HG03175 (cell line): ENCODE measurements at regions not wholly inside any gene's neighbourhood (a gene's known extent, or its start where the extent isn't known, plus 50 kb on each side); places are given as distances from the start of the nearest gene placed in this dataset.
A peak's percentile ranks its signal among the peaks of the same experiment; 100 is the strongest.

Experiments
- ATAC-seq: cut with Tn5 transposase; IDR thresholded peaks from one replicate; pipeline ENCODE4 v1.9.1; 2021; ENCODE audit warnings: mild to moderate bottlenecking, moderate library complexity; ENCODE audit not compliant: unreplicated experiment

DNA sequence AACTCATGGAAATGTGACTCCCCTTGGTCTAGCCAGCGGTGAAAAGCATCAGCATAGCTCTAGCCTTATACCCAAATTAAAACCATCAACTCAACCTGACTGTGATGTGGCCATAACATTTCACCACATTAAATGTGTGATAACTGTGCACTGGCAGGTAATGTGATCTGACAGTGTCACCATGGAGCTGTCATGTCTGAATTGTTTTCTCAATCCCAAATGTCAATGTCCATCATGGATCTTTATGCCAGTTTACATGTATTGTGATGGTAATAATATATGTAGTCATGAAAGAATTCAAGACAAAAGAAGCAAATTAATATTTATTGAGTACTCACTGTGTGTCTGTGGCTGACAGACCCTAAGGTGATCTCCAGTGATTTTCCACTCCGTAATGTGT, 213.4 kb upstream of the EOMES start:
- no peak for ATAC-seq

DNA sequence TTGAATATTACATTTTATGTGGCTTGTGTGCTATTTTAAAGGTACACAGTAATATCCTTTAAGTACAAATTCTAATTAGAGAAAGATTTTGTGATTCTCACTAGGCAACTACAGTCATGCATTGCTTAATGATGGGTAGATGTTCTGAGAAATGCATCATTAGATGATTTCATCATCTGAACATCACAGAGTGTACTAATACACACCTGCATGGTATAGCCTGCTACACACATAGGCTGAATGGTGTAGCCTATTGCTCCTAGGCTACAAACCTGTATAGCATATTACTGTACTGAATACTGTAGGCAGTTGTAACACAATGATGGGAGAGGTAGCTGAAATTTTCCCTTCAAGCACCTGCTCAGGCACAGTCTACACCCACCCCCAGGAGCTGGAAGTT, 217.4 kb upstream of the EOMES start:
- no peak for ATAC-seq

DNA sequence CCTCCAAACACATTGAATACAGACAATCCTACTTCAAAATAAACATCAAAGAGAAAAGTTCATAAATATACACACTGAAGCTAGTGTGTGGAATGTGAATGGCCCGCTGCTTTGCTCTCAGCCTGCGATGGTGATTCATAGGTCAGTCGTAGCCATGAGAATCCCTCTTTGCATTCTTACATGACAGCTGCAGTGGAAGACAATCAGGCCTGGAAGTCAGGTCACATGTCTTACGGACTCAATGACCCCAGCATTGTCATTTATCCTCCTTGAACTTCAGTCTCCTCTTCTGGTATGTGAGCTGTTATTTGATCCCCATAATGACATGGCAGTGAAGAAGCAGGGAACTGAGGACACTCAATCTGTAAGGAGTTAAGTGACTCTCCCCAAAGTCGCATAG, 217.8 kb upstream of the EOMES start:
- ATAC-seq = no peak

DNA sequence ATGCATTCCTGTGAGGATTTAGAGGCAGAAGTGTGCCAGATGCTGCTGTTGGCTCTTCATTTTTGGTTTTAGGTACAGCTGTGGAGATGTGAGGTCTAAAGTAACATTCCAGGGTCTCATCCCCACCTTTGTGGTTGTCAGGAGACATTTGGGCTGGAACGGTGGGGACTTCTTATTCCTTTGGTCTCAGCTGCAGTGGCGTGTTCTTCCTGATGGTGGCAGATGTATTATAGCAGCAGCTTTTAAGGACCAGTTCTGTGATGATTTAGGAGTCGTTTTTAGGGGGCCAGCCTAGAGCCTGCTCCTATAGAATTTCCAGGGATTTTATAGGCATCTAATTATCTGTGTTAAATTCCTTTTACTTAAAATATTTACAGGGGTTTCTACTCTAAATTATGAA, 221.0 kb upstream of the EOMES start:
- peak; percentile 60 for ATAC-seq

DNA sequence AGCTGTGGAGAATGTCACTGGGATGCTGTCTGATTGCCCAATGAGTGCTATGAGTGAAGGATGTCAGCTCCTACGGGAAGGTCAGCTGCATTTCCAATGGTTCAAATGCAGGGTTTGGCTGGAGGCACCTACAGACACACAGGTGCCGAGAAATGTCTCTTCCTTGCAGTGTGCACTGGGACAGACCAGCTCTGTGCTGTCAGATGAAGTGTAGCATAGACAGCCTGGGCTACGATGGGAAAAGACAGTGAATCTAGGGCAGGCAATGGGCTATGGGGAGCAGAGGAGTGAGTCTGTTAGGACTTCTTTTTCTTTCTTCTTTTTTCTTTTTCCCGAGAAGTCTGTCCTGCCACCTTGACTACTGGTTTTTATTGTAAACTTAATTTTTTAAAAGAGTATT, 223.1 kb upstream of the EOMES start:
- ATAC-seq = no peak

DNA sequence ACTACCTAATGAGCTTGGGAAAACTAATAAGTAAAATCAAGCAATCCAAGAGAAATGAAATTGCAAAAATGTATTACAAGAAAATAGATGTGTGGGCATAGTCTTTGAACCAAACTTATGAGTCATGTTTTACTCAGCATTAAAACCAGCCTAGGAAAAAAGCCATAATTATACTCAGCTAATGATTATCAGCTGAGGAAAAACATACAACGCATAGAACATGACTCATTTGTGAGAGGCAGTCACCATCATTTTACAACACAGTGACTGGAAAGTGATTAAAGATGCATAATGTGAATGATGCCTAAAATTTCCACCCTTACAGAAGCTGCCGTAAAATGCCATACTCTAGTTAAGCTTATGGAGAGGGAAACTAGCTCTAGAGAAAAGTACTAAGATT, 238.0 kb upstream of the EOMES start:
- no peak for ATAC-seq

DNA sequence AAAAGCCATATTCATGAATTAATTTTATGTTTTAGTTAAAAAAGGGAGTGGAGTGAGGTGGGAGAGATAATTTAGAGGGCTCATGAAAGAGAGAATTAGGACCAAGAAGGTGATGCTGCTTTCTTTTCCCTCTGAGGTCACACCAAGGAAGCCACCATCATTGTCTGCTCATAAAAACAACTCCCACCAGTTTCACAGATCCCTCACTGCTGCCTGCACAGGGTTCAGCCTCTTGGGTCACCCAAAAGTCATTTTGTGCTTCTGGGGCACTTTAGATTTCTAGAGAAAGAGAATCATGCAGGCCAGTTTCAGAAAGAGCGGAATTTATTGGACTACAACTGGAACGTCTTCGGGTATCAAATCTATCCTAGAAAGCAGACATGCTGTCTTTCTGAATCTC, 241.4 kb upstream of the EOMES start:
- no peak for ATAC-seq

DNA sequence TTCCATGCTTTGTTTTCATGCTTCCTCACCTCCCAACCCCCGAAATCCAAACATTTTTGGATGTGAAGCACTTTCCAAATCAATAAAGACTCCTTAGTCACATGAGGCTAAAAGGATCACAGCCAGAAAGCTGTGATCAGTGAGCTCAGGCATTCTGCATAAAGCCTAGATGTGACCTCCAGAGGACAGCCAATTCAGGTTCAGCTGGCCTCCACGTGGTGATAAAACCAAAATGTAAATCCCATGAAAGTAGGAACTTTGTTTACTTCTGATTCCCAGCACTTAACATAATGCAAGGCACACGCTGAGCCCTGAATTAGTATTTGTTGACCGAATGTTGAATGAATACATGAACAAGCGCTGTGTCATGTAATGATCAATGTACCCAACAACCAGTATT, 249.5 kb upstream of the EOMES start:
- no peak for ATAC-seq

DNA sequence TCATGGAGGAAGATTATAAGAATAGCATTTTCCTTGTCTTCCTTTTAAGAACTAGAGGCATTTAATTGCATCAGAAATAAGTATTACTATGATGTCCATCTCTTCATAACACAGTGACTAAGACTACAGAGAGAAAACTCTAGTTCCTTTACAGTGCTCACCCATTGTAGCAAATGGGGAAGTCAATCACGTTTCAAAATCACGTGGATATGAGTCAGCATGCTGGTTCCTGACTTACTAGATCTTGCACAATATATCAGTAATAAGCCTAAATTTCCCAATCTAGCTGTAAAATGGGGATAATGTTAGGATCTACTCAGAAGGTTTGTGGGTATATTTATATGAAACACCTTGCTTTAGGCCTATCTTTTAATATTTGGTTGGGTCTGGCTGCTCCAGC, 254.8 kb upstream of the EOMES start:
- ATAC-seq = peak; percentile 47

DNA sequence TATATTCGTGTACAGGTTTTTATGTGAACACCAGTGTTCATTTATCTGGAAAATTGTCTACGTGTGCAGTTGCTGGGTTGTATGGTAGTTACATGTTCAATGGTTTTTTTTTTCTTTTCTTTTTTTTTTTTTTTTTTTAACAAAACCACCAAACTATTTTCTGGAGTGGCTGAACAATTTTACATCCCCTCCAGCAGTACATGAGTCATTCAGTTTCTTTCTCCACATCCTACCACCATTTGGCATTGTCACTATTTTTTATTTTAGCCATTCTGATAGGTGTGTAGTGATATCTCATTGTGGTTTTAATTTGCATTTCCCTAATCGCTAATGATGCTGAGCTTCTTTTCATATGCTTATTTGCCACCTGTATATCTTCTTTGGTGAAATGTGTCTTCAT, 256.3 kb upstream of the EOMES start:
- no peak for ATAC-seq

DNA sequence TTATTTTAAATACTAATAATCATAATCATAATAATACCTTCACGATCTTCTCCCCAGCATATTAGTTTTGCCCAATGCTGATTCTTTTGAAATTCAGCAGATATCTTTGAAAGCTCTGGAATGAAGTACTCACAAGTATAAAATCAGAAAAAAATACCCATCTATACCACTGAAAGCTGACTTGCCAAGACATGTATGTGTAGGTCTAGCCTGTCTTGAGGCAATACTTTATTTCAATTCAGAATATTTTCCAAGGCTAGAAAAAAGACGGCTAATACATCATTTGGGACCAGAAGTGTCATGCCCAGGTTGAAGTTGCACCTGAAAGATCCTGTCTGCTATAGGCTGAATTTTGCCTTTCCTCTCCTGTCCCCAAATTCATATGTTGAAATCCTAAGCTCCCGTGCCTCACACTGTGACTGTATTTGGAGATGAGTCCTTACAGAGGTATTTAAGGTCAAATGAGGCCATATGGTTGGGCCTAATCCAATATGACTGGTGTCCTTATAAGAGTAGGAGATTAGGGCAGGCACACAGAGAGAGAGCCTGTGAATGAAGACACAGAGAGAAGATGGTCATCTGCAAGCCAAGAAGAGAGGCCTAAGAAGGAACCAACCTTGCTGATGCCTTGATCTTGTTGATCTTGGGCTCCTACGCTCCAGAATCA, 255.9 kb upstream of the CMC1 start:
- no peak for ATAC-seq

DNA sequence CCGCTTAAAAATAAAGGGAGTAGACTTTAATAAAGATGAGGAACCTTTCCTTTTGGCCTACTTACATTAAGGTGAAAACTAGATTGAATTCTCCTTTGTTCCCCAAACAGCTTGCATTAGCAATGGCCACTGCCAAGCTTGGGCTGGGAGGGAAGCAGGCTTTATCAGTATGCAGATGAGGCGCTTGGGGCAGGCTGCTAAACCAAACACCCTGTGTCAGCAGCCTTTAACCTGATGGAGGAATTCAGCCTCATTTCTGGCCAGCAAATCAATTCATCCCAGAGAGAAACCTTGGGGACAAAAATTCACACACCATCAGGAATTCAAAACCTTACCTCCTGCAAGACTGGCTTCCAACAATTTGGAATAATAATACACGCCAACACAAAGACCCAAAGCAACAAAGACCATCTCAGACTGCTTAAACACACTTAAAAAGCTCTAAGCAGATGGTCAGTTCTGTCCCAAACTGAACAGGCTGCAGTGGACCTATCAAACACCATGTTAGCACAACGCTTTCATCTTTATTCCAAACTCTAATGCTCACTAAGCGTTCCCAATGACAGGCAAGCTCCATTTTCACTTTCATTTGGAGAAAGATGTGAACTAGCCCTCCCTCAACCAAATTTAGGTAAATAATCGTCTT, 255.1 kb upstream of the CMC1 start:
- no peak for ATAC-seq

DNA sequence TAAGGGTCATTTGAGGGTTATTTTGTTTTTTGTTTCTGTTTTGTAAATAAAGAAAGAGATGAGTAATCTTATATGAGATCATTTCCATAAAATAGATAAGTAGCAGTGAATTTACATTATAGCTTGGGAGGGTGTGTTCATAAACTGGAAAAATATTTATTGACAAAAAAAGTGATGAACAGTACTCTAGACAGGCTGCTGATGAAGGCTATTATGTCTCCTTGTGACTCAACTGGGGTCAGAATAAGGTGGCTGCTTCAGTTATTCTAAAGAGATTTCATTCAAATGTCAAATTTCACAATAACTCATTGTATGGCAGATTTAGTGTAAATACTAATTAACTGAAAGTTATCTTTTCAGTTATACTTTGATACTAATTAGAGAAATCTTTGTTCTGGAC, 251.1 kb upstream of the CMC1 start:
- no peak for ATAC-seq

DNA sequence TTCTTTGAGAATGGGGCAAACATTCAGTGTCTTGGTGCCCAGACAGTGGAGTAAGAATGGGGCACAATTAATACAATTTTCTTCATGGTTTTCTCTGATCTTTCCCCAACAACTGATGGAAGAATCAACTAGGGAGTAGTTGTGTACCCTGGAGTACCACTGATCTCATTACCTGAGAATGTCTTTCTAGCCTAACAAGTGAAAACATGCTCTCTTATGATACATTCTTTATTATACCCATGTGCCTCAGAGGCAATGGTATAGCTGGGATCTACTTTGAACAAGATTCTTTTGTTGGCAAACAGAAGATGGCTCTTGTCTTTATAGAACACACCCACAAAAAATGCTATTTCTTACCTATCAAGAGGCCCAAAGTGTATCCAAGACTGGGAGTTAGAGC, 250.6 kb upstream of the CMC1 start:
- ATAC-seq = no peak

DNA sequence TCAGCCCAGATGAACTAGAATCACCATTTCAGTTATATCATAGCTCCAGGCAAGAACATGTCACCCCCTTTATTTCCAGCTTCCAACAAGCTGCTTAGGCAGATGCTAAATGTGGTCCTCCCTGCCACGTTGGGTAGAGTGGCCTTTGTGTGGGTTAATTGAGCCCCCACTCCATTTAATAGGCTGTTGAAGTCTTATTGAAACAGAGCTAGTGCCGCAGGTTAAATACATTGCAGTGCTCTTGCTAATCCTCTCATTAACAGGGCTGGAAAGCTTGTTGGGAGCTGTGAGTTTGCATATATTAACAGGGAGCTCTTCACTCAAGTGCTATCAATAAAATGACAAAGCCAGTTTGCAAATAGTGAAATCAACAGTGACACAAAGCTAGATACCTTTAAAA, 248.4 kb upstream of the CMC1 start:
- no peak for ATAC-seq

DNA sequence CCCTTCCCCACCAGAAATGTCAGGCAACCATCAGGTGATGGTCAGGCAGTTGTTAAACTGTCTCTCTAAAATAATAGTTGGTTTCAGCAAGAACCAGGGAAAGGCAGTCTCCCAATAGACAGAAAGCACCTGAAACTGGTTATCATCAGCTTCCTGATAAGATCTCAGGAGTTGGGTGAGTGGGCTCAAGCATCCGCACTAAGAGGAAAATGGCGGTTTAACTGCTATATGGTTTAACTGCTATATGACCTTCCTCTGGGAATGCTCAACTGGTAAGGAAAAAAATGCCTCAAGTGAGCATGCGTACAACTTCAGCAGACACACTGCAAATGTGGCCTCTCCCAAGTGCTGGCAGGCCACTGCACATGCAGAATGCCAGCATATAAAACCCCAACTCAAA, 240.8 kb upstream of the CMC1 start:
- no peak for ATAC-seq

DNA sequence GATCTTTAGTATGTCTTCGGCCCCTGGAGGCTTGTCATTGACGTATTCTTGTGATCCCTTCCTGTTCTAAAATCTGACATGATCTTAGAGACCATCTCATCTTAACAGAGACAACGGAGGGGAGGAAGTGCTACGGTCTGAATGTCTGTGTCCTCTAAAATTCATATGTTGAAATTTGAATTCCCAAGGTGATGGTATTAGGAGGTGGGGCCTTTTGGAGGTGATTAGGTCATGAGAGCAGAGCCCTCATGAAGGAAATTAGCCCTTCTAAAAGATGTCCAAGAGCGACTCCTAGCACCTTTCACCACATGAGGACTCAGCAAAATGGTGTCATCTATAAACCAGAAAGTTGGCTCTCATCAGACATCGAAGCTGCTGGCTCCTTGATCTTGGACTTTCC, 233.2 kb upstream of the CMC1 start:
- no peak for ATAC-seq

DNA sequence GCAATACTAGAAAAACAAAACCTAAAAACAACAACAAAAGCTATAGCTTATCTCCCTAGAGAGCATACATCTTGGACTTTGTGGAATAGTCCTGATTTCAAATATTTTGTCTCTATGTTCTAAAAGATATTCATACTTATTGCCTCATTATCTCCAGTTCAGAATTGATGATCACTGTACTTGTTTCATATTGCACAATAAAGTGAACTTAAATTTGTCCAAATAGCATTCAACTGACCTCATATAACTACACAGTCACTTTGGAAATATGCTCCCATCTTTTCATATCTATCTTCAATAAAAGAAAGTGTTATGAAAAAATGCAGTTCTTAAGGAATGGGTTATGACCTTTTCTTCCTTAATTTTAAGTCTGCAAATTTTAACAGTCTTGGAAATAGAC, 228.6 kb upstream of the CMC1 start:
- no peak for ATAC-seq

DNA sequence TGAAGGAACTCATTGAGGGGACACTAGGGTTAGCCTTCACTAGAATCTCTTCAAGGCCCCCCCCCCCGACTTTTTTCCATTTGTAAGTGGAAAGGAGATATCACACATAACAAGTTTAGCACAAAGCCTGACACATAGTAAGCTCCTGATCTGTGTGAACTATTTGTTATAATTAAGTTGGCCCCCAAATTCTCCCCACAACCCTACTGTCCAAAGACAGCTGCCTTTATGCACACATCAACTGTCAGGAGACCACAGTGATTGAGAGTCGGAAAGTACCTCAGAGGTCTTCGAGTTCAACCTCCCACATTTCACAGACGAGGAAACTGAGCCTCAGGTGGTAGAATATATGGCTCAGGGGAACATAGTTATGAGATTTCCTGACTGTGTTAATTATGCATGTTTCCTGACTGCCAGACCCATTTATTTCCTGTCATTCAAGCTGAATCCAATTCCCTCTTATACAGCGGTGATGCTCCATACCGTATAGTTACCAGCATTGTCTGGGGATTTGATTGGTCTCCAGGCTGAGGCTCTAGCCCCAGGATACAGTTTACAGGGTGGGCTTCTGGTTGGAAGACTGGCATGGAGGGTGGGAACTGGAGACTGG, 227.4 kb upstream of the CMC1 start:
- no peak for ATAC-seq

DNA sequence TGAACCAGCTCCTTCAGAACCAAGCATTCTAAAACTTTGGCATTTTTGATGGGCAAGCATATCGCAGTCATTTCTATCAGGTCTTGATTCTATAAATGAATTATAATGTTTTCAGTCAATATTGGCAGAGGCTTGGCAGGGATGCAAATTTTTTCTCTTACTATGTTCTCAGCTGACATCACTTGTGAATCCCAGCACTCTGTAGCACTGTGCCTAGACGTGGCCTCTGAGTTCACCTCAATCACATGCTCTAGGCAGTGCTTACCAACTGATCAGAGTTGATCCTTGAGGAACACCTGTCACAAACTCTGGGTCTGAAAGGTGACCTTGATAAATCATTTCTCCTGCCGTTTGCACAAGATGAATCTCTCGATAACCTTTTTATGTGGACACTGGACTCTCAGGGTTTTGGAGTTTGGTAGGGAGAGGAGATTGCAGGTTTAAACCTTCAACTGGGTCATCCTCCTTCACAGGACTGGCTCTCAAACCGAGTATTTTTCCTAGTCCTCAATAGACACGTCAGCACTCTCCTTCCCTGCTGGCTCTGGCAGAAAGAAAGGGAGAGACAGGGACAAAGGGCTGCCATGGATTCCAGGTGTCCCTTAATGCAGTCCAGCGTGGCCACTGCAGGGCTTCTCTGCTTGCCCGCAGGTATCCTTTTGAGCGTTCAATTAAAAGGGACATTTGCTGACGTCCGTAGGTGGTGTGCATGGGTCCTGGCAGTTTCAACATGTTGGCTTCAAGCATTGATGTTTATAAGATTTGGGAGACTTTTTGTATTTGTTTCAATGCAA, 222.3 kb upstream of the CMC1 start:
- ATAC-seq = no peak

DNA sequence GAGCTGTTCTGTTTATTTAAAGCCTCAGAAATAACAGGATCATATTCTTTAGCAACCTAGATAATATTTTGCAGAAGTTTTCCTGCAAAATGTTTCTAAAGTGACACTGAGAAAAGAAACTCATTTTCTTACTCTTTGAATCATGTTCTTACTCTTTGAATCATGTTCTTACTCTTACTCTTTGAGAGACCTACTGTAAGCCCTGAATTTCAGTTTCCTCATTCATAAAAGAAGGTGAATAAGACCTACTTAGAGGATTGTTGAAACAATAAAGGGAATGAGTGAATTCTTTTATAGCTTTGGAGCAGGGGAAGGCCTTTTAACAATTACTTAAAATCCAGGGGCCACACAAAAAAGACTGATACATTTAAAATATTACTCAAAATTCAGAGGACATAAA, 221.7 kb upstream of the CMC1 start:
- no peak for ATAC-seq

DNA sequence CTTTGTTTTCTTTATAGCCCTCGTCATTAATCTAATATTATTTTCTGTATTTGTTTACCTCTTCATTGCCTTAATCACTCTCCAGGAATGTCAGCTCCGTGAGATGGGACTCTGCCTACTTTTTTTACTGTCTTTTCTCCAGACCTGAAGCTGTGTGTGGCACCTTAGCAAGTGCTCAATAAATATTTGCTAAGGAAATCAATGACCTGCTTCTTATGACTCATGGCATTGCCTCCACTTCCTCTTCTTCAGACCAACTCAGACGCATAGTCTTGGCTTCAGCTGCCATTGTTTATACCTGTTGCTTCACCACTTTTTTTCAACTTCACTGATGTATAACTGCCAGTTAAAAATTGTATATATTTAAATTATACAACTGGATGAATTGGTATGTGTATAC, 218.5 kb upstream of the CMC1 start:
- ATAC-seq = no peak
